HG03521 (cell line): ENCODE measurements at regions not wholly inside any gene's neighbourhood (a gene's known extent, or its start where the extent isn't known, plus 50 kb on each side); places are given as distances from the start of the nearest gene placed in this dataset.
"Not testable (repeated sequence)": the region's sequence is repeated elsewhere in the genome, so short reads cannot be mapped to it uniquely, and the experiment has no call there.

ENCODE experiments used
- ATAC-seq: cut with Tn5 transposase; IDR thresholded peaks from one replicate; pipeline ENCODE4 v1.9.1; 2021; ENCODE audit warnings: mild to moderate bottlenecking, moderate library complexity; ENCODE audit not compliant: unreplicated experiment

DNA sequence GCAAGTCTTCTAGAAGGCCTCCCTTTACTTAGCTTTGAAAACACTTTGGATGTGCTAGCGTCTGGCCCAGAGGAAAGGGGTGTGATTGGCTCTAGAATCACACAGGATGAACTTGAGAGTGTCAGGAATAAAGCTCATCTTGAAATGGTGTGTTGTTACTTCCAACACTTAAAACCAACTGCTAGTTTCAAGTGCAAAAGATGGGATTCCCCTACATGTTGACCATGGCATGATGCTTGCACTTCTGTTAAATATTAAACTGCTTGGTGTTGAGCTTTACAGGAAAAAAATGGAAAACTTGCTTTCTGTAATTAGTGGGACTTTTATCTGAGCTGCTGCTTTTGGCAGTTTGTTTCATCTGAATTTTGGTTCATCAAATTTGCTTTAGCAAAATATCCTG is 261.1 kb downstream of the MED10 start:
- no peak for ATAC-seq

- ATAC-seq, result no peak
Observed at GRCh38 chr5:6115852-6116251, 262.5 kb downstream of the MED10 start.

DNA sequence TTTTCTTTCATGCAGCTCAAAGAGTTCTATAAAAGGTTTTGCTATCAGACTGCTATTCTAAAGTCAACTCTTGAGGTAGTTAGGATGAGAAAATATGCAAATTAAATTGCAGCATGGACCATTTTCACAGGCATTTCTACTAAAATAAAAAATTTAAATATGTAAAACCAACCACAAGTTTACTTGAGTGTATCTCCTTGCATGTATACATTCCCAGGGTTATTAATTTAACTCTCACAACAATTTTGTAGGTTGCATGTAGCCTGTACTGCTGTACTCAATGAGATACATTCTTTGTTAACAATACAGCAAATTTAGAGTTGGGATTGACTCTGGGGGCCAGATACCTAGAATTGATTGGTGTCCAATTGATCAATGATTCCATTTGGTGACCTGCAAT is 265.8 kb downstream of the MED10 start:
- ATAC-seq, result no peak

- ATAC-seq, result no peak
Observed at GRCh38 chr5:6112125-6112524, 266.2 kb downstream of the MED10 start.

GRCh38 chr5:6111131-6111530 is 267.2 kb downstream of the MED10 start:
- ATAC-seq, result no peak

DNA sequence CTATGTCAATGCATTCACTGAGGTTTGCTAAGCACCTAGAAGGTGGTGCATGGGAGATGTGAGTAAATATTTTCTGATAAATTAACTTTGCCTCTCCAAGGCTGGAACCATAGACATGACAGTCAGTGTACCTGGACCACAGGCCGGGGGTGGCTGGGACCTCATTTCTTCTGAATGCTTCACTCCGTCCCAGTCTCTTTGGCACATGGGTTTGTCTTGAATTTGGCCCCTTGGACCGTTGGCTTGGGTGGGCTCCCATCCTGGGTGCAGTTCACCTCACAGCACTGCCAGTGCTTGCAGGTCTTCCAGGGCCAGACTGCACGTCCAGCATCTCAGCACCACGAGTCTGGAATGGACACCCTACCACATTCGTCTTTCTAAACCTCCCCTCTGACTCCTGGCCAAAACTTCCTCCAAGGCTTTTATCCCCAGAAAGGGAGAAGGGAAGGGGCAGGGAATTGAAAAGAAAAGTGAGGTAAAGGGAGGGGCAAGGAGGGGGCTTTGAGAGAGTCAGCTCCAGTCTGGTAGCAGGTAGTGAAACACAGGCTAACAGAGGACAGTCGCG is 267.8 kb downstream of the MED10 start:
- no peak for ATAC-seq

DNA sequence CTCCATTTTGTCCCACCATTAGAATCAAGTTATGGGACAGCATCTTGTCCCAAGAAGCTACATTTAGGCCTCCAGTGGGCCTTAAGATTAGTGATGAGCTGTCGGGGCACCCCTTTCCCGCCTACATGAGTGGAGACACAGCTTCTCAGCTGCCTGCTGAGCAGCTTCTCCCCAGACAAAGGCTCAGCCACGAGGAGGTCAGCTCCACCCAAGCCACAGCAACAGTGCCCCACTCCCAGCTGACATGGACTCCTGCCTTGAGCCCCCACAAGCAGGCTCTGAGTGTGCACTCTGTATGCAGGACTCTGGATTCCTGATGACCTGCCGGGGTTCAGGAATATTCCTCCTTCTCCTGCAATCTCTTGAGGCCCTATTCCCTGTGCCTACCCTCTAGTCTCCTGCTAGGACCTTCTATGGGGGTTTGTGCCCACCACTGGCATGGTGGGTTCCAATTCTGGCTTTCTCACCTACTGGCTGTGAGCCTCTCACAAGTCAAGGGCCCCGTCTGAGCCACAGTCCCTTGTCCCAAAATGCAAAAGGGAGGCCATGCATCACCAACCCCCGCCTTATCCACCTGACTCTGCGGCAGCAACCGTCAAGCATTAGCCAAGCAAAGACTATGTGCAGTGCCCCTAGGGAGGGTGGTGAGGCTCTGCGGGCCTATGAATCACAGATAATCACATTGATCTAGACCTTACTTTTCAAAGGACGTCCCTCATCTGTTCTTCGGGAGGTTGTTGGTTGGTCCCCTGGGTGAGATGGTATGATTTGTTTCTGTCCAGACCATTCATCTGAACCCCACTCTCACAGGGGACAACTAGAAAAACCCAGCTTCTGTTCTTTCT is 269.1 kb downstream of the MED10 start:
- no peak for ATAC-seq

GRCh38 chr5:6108540-6108848 is 269.9 kb downstream of the MED10 start:
- no peak for ATAC-seq

DNA sequence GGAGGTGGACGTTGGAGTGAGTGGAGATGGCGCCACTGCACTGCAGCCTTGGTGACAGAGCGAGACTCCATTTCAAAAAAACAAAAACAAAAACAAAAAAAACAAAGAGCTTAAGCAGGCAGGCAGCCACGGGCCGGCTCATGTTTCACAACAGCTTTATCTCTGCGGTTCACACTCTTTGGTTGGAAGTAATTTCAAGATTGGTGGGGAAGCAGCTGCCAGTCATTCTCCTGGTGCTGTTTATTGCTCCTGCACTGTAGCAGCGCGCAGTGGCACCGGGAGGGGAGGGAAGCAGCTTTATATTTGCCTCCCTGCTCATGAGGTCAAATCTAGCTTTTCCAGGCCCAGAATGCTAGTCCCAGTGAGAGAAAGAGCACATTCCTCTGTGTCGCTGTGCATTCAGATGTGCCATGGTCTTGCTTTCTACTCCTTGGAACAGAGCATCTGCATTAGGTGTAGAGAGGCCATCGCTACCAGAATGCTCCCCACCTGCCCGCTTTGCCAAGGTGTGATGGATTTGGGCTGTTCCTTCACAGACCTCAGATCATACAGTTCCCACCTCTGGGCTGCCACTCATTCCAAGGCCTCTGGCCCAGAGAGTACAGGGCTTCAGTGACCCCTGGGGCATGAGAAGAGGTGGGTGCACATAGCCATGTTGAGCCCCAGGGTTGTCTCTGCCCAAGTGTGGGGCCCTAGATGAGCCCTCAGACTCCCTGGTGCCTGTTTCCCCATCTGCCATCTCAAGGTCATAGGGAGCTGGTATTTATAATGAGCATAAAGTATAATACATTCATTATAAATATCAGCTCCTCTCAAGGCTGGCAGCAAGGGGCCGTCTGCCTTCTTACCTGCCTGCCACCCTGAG is 270.4 kb downstream of the MED10 start:
- no peak for ATAC-seq

- ATAC-seq, result no peak
Observed at GRCh38 chr5:6106756-6107155, 271.6 kb downstream of the MED10 start.

GRCh38 chr5:6105320-6105719 is 273.0 kb downstream of the MED10 start:
- ATAC-seq, result no peak

- no peak for ATAC-seq
Observed at GRCh38 chr5:6096101-6096500, 282.2 kb downstream of the MED10 start.

- ATAC-seq, result not testable (repeated sequence)
Observed at GRCh38 chr5:6094180-6094579, 284.2 kb downstream of the MED10 start.

DNA sequence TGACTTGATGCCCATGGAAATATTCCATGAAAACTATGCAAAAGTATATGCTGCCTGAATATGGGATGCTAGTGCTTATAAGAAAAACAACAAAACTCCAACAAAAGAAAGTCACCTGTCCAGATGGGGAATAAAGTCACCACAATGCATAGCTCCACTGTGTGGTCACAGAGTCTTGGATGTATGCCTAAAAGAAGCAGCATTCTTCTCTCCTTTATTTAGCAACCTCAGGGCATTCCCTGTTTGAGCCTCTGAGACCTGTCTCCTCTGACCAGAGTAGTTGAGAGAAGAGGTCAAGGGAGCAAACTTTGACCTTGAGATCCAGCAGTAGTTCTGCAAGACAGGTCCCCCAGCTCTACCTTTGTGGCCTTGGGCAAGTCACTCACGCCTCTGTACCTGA is 287.5 kb downstream of the MED10 start:
- no peak for ATAC-seq

DNA sequence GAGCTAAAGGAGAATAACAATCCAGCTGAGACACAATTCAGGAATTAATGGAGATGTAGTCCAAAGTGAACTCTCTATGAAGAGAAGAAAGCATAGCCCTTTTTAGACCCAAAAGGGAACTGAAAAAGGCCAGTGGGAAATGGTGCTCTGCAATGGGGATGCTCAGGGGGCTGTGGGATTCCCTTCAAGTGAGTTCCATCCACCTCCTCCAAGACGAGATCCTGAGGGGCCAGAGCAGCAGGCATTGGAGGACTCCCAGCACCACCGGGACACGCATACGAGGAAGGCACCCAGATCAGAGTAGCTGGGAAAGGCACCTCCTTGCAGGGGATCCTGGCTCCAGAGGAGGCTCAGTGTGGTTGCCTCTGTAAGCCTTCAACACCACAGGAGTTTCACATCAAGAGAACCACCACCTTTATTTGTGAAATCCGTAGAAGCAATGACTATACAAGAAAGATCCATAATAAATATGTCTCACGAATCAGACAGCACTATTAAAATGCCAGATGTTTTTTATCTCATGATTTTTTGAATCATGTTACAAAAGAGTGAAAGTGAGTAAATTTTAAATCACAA is 288.2 kb downstream of the MED10 start:
- no peak for ATAC-seq

DNA sequence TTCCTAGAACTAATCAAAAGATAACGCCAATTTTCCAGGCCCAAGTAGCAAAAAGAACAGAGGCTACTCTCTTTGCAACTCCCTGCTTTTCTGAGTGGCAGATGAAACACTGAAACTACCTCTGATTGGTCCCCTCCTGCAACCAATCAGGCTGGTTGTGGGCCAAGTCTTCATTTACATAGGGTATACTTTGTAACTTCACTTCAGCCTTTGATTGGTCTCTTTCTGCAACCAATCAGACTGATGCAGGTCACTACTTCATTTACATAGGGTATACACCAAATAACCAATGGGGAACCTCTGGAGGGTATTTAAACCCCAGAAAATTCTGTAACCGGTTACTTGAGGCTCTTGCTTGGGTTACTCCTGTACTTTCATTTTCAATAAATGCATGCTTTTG is 289.6 kb downstream of the MED10 start:
- ATAC-seq, result no peak

GRCh38 chr5:6087576-6087975 is 290.8 kb downstream of the MED10 start:
- ATAC-seq, result no peak

DNA sequence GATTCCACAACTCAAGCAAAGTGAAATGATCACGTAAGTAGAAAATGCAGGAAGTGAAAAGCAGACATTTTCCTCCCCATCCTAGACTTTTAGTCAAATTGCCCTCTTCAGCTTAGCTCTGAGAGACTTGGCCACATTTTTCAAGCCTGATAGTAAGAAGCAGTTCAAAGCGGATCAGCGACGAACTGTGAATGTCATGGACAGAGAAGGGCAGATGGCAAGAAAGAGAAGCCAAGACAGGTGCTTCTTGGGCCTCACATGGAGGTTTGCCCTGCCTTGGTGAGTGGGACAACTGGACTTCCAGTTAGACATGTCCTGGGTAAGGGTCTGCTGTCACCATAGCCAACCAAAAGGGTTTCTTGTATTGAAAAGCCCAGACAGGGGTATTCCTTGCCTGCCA is 291.5 kb downstream of the MED10 start:
- no peak for ATAC-seq

DNA sequence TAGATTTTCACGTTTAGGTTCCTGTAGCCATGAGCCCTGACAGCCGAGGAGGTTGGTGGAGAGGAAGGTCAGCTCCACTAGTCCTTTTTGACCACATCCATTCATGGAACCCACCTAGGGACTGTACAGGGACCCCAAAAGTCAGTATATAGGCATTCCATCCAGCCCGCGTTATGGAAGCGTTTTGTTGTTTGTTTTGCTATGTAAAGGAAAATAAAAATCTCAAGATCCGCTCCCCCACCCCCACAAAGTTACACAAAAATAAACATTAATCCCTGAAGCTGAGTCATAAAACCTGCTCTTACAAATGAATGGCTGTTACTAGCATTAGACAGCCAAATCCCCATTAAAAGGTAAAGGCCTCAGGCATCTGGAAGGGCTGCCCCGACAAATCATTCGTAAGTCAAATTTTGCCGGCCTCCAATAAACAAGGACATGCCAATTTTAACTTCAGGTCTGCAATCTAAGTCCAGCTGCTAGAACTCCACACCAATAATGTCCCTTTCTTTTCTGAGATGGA is 292.9 kb downstream of the MED10 start:
- ATAC-seq, result no peak

DNA sequence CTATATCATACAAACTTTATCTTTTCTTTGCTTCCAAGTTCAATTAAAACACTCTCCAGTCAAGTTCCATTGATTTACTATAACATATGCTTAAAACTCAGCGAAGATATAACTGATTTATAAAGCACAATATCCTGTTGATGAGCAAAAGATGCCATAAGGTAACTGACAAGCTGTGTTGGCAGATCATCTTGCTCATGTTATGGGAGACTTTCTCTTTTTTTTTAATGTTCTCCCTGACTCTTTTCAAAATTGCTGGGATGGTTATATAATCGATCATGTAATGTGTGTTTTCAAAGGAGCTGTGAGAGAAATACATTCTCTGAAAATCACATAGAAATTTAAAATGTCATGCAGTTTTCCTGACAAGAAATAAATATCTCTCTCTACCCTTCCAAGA is 293.5 kb downstream of the MED10 start:
- ATAC-seq, result no peak

DNA sequence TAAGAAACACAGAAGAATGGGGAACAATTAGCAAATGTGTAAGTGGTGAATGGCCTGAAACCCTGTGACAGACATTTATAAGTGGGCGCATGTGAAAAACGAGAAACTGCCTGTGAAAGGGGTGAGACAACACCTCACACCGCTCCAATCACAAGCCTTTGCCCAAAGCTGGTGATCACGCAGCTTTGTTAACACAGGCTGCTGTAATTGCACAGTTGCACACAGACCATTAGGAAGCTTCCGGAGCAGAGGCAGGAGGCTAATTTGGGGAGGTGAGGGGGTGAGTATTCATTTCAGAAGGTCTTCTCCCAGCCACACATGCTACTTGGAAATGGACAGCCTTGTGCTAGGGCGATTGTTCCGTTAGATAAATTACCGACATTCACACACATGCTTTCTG is 294.0 kb downstream of the MED10 start:
- no peak for ATAC-seq
